Astrocyte of the hippocampus (primary cell): ENCODE measurements at regions not wholly inside any gene's neighbourhood (a gene's known extent, or its start where the extent isn't known, plus 50 kb on each side); places are given as distances from the start of the nearest gene placed in this dataset.

ENCODE experiments used
- DNase-seq: peaks from one replicate; pipeline ENCODE4 v3.0.0; 2011; ENCODE audit warnings: low read depth, low spot score

DNA sequence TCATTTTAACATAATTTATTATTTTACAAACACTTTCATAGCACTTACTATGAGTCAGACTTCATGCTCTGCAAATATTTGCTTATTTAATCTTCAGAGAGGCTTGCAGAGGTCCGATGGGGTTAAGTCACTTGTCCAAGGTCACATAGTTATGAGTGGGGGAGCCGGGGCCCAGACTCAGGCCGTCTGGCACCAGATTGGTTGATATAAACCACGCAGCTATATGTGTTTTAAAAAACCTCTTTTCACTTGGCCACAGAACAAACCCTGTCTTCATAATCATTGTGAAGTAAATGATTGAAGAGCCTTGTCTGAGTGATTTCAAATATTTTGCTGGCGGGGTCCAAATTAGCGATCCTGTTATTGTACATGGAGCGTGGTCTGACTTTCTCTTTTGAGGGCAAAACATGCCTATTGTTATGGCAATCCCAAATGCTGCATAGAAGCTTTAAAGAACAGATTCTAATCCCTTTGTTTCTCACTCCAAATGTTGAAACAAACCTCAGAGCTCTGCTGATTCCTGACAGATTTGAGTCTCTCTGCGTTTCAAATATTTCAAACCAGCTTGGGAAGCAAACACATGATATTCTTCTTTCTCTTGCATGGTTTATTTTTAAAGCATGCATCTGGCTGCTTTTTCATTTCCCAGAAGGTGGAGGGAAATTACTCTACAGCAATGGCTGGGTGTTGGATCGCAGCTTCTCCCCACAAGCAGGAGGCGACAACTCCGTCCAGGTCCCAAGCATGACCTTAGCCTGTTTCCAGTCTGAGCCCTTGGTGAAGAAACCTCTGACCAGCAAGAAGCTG lies 142.4 kb downstream of the DDX1 start:
- DNase-seq = no peak

DNA sequence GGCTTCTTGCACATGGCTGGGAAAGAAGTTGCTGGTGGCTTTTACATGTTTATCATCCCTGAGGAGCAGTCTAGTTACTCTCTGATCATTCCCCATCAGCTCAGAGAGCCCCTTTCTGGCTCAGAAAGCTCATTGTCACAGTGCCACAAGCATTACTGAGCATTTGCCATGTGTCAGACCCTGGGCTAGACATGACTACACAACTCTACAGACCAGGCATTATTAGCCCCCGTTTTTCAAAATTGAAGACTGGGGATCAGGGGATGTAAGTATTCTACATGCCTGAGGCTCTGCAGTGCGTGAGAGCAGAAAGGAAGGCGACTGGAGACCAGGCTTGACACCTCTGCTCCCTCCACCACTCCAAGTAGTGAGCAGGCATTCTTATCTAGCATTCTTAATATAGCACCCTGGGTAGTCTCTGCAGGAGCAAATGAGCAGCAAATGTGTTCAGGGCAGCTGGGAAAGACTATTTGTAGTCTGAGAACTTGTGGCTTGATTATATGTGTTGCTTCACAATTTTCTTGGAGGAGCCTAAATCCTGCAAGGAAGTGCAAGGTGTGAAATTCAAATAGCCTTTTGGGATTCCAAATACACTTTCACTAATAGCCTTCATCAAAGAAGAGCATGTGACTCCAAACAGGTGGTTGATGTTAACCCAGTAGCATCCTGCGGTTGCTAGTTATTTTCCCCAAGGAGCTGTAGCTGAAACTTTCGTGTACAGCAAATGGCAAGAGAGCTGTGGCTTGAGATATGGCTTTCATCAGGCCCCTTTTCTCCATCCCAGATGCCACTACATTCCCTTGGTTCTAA lies 143.2 kb downstream of the DDX1 start:
- DNase-seq = no peak

DNA sequence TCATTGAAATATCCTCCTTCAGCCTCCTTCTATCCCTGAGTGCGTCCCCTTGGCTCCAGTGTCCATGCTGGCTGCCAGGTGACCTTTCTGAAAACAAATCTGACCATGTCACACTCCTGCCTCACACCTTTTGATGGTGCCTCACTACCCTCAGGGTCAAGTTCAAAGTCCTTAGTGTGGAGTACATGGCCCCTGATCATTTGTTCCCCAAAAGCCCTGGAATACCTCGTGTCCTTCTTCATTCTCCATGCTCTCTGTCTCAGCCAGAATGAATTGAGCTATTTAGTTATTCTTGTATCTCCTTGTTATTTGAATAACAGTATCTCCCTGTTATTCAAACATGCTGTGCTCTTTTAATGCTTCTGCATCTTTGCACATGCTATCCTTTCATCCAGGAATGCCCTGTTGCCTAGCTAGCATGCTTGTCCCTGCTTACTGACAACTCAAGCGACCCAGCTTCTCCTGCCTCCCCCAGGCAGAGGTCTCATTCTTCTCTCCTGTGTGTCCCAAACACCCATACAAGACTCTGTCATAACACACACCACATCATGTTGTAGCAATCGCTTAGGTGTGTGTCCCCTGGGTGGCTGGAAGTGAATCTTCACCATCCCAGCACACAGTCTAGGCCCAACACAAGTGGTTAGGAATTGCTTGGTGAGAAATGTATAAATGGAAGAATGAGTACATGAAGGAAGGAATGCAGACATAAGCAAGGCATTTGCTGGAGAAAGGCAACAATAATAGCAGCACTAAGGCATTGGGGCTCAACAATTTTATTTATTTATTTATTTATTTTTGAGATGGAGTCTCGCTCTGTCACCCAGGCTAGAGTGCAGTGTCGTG lies 144.0 kb downstream of the DDX1 start:
- DNase-seq = no peak

DNA sequence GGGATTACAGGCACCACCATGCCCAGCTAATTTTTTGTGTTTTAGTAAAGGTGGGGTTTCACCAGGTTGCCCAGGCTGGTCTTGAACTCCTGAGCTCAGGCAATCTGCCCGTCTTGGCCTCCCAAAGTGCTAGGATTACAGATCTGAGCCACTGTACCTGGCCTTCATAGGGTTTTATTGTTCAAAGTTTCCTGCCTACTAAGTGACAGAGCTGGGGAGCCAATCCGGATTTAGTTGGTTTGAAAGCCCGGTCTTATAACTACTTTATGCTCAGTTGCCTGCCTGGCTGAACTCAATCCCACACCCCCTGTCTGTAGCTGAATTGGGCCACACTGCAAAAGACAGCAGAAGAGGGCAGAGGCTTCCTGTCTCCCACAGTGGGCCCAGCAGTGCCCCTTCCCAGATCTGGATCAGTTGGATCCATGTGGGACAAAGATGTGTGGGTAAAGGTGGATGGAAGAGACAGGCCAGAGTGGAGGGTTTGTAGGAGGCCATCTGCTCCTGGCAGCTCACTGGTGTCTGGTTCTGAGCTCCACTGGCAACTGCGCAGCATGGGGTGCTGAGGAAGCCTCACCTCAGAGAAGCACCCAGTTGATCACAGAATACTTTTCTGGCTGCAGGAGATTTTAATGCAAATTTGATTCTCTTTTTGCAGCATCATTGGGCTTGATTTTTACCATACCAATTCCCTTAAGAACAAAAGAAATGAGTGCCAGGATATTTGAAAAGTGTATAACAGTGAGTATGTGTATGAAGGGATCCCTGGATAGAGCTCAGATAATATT lies 144.9 kb downstream of the DDX1 start:
- no peak for DNase-seq

DNA sequence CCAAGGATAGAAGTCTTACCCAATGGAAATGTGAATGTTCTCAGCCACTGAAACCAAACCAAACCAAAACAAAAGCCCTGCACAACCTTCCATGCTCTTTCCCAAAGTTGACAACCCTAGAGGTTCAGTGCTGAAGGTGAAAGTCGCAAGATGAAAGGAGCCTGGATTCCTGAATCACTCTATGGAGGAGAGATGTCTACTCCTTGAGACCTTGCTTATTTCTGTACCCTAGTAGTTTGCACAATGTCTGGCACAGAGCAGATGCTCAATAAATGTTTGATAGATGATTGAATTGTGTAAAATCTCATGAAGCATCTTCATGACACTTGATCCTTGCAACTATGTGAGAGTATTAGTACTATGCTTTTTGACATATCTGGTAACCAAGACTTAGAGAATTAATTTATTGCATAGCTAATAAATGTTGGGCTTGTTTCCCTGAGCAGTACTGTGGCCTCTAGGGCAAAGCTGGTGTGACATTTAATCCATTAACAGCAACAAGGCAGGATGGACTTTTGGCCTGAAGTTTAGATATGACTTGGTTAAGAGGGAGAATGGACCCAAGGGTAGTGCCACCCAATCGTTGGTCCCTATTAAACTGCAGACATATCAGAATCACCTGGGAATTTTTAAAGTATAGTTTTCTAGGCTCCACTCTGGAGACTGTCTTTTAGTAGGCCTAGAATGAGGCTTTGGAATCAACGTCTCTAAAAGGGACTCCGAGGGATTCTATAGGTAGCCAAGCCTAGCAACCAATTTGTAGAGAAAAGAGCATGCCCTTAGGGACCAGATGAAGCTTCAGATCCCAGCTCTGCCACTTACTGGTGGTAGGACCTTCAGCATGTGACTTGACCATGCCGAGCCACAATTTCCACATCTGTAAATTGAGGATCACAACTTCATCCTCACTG lies 145.9 kb downstream of the DDX1 start:
- no peak for DNase-seq

DNA sequence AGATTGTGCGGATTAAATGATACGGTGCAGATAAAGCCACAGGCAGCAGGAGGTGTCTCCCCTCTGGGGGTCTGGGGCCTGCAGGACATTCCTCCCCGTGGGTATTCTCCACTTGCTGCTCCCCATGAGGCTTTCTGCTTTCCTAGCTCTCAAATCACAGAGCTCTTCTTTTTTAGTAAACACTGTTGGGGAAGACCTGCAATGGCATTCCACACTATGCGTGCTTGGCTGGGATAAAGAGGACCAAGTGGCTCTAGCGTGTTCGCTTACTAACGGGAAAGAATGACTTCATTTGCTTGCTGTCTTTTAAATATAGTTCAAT lies 146.5 kb downstream of the DDX1 start:
- no peak for DNase-seq

DNA sequence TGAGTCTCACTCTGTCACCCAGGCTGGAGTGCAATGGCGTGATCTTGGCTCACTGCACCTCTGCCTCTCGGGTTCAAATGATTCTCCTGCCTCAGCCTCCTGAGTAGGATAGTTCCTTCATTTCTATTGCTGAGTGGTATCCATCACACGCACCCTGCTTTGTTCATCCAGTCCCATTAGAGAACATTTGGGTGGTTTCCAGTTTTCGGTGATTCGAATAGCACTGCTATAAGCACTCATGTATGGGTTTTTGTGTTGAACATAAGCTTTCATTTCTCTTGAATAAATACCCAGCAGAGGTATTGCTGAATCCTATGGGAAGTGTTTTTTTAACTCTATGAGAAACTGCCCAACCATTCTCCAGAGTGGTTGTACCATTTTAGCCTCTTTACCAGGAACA lies 147.3 kb downstream of the DDX1 start:
- DNase-seq = no peak

DNA sequence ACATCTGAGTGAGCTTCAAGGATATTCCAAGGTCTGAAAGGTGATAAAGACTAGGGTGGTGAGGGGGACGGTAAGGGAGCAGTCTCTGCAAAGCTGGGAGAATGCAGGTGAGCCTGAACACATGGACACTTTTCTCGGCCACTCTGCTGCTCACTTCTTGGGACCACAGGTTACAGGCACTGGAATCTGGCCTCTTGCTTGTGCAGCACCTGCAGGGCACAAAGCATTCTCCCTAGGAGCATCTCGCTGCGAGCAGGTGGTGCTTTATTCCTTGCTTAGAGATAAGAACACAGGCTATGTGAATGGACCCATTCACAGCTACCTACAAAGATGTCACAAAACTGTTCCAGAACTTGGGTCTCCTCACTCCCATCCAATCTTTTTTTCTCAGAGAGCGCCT lies 153.2 kb downstream of the DDX1 start:
- DNase-seq = no peak

DNA sequence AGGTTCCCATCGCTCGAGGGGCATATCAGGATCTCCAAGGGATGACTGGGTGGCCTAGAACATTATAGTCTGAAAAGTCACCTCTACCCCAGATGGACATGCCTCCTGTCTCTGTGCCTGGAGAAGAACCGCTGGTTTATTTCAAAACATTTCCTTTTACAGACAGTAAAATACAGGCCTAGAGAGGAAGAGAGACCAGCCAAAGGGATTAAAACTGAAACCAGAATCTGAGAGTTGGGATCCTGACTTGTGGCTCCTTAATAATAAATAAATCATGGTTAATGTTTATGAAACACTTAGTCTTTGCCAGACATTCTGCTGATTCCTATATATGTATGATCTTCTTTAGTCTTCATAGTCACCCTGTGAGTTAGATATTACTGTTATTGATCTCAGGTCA lies 153.7 kb downstream of the DDX1 start:
- DNase-seq = no peak

DNA sequence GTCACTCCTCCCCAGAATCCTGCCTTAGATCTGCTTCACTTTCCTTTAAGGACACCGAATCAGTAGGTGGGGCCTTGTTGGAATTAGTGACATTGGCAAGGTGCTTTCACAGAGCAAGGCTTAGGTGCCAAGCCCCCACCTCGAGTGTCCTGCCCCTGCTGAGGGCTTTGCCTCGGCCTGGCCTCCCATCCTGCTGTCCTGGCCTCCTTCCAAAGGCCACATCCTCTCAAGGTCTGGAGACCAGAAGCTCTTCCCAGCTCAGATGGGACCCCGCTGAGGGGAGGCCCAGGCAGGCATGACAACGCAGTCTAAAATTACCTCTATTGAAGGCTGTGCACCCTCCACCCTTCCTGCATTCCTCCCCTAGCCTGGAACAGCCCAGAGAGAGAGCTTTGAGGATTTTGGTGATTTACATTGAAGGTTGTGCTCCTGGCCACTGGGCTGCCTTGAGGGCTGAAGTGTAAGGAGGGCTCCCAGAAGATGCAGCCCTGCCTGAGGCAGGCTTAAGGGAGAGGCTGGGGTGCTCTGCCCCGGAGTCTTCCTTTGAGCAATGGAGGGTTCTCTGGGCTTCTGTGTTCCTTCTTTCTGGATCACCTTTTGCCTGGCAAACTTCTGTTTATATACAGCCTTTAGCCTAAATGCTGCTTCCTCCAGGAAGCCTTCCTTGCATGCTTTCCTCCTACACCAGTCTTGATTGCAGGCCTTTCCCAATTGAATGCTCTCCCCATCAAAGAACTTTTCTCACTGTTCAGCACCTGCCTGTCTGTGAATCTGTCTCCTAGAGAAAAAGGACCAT lies 154.4 kb downstream of the DDX1 start:
- DNase-seq = no peak

DNA sequence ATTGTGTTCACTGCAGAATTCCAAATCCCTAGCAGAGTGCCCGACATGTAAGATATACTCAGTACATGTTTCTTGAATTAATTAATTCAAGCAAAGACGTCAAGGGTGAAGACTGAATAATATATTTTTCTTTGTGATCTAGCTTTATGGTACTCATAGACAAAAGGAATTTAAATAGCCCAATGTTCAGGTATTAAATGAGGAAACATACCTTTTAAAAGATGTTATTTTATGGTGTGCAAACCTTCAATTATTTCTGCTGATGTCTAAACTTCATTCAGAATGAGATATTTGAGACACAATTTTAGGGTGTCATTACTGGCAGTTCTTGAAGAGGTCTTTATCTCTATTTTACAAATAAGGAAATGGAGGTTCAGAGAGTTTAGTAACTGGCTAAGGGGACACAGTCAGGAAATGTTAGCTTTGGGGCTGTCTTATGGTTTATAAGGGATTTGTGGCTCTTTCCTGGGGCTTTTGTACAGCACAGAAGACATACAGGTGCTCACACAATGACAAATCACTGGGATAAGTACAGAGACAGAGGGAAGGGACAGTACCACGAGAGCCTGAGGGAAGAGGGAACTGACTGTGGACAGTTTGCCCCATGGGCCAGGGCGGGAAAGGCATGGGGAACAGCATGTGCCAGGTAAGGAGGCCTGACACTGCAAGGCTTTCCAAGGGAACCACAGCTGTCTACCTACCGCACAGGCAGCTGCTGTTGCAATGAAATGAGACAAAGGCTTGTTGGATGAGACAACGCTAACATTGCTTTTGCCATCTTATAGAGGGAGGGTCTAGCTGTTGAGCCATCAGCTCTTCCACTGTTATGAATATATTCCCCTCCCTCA lies 155.3 kb downstream of the DDX1 start:
- no peak for DNase-seq

DNA sequence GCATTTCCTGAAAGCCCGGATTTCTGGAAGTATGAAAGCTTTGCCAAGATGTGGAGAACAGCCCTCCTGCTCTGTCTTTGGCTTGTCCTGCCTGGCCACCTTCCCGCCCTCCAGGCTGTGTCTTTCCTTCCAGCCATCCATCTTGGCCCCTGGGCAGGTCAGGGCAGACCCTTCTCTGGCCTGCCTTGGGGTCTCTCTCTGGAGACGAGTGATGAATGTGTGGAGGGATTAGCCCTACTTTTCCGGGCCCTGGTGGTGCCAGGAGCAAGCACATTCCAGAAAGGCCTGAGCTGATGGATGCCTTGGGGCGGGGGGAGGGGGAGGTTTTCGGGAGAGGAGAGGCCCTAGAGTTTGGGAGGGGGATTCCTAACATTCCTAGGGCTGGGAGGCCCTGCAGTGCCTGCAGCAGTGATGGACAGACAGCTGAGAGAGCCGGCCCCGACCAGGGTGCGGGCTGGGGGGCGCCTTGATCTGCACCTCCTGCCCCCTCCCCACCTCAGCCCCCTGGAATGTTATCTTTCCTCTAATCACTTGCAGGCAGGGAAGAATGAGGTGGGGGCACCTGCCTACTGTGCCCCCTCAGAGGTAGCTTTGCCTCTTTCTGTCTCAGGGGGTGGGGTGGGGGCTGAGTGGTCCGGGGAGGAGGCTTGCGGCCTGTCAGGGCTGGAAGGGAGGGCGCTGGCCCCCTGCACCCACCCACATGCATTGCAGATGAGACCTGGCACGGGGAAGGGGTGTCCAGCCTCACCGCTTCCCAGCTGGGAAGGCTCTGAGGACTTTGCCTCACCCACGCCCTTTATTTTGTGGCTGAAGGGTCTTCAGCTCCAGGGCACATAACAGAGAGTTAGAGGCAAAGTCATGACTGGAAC lies 156.2 kb downstream of the DDX1 start:
- peak; percentile 68 for DNase-seq

DNA sequence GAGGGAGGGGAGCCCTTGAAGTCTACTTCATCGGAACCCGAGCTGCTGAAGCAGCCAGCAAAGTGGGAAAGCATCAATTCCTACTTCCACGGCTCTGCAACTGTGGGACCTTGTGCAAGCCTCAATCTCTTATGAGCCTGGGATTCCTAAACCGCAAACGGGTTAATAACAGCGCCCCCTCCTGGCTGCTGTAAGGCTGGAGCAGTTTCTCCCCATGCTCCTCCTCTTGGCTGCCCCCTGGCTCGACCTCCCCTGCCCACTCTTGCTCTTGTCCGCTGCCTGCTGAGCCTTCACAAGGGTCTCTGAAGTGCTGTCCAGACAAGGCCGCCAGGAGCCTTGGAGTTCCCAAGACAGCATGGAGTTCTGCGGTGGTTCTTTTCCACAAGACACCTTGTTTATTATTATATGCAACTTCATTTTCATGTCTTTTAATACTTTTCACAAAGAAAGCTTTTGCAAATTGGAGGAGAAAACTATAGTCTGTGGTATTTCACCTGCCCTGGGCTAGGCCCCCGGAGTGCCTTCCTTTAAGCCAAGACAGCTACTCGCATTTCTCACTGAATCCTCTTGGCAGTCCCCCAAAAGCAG lies 157.2 kb downstream of the DDX1 start:
- no peak for DNase-seq

DNA sequence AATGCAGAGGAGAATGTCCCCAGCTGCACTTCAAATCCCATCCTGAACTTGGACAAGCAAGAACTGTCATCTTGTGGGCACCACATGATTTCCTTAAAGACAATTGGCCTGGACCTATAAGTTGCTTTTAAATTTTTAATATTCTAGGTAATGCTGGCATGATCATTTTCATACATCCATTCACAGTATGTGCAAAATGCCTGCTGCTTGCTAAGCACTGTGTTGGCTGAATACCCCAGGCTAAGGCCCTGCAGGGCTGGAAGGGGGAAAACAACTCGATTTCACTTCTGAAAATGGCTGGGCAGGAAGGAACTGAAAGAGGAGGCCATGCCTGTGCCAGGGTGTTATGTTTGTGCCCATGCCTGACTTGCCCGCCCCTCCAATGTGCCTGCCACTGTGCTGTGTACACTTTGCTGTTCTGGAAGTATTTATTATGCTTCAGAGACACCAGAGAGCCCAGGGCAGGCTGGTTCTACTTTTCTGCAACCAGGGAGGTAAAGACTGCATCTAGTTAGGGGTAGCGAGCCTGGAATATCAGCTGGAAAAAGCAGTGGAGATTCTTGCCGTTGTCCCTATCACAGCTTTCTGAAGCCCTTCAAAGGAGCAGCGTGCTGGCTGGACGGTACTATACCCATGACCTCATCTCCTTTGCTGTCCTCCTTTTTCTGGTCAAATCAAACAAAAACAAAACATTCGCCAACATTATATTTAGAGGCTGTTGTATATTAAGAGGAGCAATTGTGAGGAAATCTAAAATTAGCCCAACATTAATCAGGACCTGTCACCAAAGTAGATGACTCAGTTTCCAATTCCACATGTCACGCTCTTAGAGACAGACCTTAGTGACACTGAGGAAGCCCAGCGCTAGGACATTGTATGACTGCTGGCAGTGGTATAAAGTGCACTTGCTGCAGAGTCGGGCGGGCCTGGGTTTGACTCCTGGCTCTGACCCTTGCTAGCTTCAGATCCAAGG lies 158.1 kb downstream of the DDX1 start:
- DNase-seq = no peak

DNA sequence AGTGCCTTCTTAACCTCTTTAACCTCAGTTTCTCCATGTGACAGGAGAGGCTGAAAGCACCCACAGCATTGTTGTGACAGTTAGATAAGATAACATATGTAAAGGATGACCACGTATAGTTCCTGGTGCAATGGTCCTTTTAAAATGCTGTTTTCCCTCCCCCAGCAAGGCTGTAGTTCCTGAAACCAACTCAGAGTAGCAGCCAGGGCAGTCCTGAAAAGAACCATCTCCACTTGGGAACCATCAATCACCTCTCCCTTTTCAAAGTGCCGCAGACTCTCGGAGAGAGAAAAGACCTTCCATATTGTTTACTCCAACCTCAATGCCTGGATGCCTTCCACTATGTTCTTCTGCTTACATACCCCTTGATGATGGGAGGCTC lies 158.8 kb downstream of the DDX1 start:
- DNase-seq = no peak

DNA sequence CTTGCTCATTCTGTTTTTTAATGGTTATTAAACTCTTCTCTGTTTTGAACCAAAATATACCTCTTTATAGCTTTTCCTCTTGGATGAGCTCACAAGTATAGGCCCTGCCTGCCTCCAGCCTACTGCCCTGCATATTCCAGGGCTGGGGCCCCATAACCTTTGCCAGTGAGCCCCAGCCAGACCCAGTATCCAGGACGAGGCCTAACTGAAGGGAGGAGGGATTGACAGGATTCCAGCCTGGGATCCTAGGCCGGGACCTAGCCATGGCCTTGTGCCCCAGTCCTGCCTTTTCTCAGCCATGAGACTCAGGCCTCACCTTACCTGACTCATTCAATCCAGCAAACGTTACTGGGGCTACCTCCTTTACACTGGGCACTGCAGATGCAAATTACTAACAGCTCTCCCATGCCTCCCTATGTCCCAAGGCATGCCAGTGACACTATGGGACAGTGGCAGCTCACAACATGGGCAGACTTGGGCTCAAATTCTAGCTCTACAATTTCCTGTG lies 159.2 kb downstream of the DDX1 start:
- DNase-seq = no peak
